SJCRH30 (cell line): ENCODE measurements at regions not wholly inside any gene's neighbourhood (a gene's known extent, or its start where the extent isn't known, plus 50 kb on each side); places are given as distances from the start of the nearest gene placed in this dataset.

Source experiments
- DNase-seq, 2 experiments: peaks; one replicate each; pipeline ENCODE4 v3.0.0-alpha.2; 2015 to 2020
- H3K27ac ChIP-seq: fragments of 250-450 bp; sonication (Bioruptor Pico); 2 replicates; pipeline ENCODE4 v1.5.1; 2020; ENCODE audit warnings: mild to moderate bottlenecking, moderate library complexity
- H3K27me3 ChIP-seq: fragments of 250-450 bp; sonication (Bioruptor Pico); 2 replicates; pipeline ENCODE4 v1.5.1; 2020; ENCODE audit warnings: mild to moderate bottlenecking, moderate library complexity
- H3K36me3 ChIP-seq: fragments of 250-450 bp; sonication (Bioruptor Pico); 2 replicates; pipeline ENCODE4 v1.5.1; 2020; ENCODE audit warnings: mild to moderate bottlenecking, moderate library complexity
- H3K4me1 ChIP-seq: fragments of 250-450 bp; sonication (Bioruptor Pico); 2 replicates; pipeline ENCODE4 v1.5.1; 2020; ENCODE audit warnings: mild to moderate bottlenecking, moderate library complexity
- H3K4me3 ChIP-seq: fragments of 250-450 bp; sonication (Bioruptor Pico); 2 replicates; pipeline ENCODE4 v1.5.1; 2020; ENCODE audit warnings: mild to moderate bottlenecking, moderate library complexity
- H3K9me3 ChIP-seq: fragments of 250-450 bp; sonication (Bioruptor Pico); replicated peaks from 2 replicates; pipeline ENCODE4 v1.5.1; 2020; ENCODE audit warnings: mild to moderate bottlenecking, moderate library complexity

GRCh38 chr7:19401461-19401860 is 256.2 kb upstream of the FERD3L start:
- H3K4me1 ChIP-seq = peaks cover 14% of the 10 kb centered on the region
- DNase-seq = no peak
- no peaks in the 10 kb centered on the region; the same call in 1 of the 2 replicates for H3K9me3 ChIP-seq
- no peak overlapping the region for H3K4me3 ChIP-seq
- H3K27ac ChIP-seq = no peak overlapping the region
- H3K27me3 ChIP-seq = no peaks in the 10 kb centered on the region
- H3K36me3 ChIP-seq = no peaks in the 10 kb centered on the region

GRCh38 chr7:19400758-19401254 is 255.6 kb upstream of the FERD3L start:
- Histone ChIP-seq H3K4me3 (no peak overlapping the region), H3K9me3 (no peaks in the 10 kb centered on the region; the same call in 1 of the 2 replicates), H3K27me3 (no peaks in the 10 kb centered on the region; the same call in 1 of the 2 replicates), H3K36me3 (no peaks in the 10 kb centered on the region), H3K27ac (no peak overlapping the region), H3K4me1 (peaks cover 13% of the 10 kb centered on the region)
- DNase-seq = no peak

- DNase-seq = no peak
These were observed 252.7 kb upstream of the FERD3L start for GRCh38 chr7:19397911-19398310.

GRCh38 chr7:19392246-19392645 is 247.0 kb upstream of the FERD3L start:
- DNase-seq = no peak
- Histone ChIP-seq H3K4me3 (no peak overlapping the region), H3K4me1 (no peaks in the 10 kb centered on the region), H3K27ac (no peak overlapping the region), H3K9me3 (no peaks in the 10 kb centered on the region), H3K27me3 (no peaks in the 10 kb centered on the region; the same call in 1 of the 2 replicates), H3K36me3 (no peaks in the 10 kb centered on the region)

More at GRCh38 chr7:19397911-19398310, 252.7 kb upstream of the FERD3L start:
- H3K36me3 ChIP-seq = no peaks in the 10 kb centered on the region
- no peak overlapping the region for H3K27ac ChIP-seq
- H3K9me3 ChIP-seq = no peaks in the 10 kb centered on the region
- H3K4me1 ChIP-seq = no peaks in the 10 kb centered on the region
- H3K27me3 ChIP-seq = no peaks in the 10 kb centered on the region; the same call in 1 of the 2 replicates
- H3K4me3 ChIP-seq = no peak overlapping the region

- H3K9me3 ChIP-seq = no peaks in the 10 kb centered on the region
- H3K4me1 ChIP-seq = no peaks in the 10 kb centered on the region
- no peak overlapping the region for H3K27ac ChIP-seq
- DNase-seq = no peak
- no peaks in the 10 kb centered on the region for H3K27me3 ChIP-seq
- no peaks in the 10 kb centered on the region for H3K36me3 ChIP-seq
- no peak overlapping the region for H3K4me3 ChIP-seq
These were observed 245.6 kb upstream of the FERD3L start for GRCh38 chr7:19390795-19391194.

- no peak overlapping the region for H3K27ac ChIP-seq
- H3K9me3 ChIP-seq = no peaks in the 10 kb centered on the region
- no peak for DNase-seq
- no peaks in the 10 kb centered on the region for H3K36me3 ChIP-seq
- H3K27me3 ChIP-seq = no peaks in the 10 kb centered on the region
- peaks cover 6% of the 10 kb centered on the region for H3K4me1 ChIP-seq
- no peak overlapping the region for H3K4me3 ChIP-seq
These were observed 236.1 kb upstream of the FERD3L start for GRCh38 chr7:19381321-19381720.

GRCh38 chr7:19378345-19378714 is 233.1 kb upstream of the FERD3L start:
- H3K36me3 ChIP-seq = no peaks in the 10 kb centered on the region
- no peak overlapping the region; the same call in 1 of the 2 replicates for H3K27ac ChIP-seq
- DNase-seq = no peak
- H3K27me3 ChIP-seq = no peaks in the 10 kb centered on the region
- H3K4me3 ChIP-seq = no peak overlapping the region; the same call in 1 of the 2 replicates
- peaks cover 3% of the 10 kb centered on the region; the same call in 1 of the 2 replicates for H3K9me3 ChIP-seq
- H3K4me1 ChIP-seq = peaks cover 6% of the 10 kb centered on the region

- no peaks in the 10 kb centered on the region for H3K27me3 ChIP-seq
- H3K4me1 ChIP-seq = peaks cover 6% of the 10 kb centered on the region
- peak overlapping the region; percentile 36 for H3K4me3 ChIP-seq
- H3K27ac ChIP-seq = no peak overlapping the region; the same call in 1 of the 2 replicates
- DNase-seq = peak; percentile 38 to 62
- H3K9me3 ChIP-seq = peaks cover 3% of the 10 kb centered on the region; the same call in 1 of the 2 replicates
- H3K36me3 ChIP-seq = no peaks in the 10 kb centered on the region
These were observed 232.6 kb upstream of the FERD3L start for GRCh38 chr7:19377611-19378344.

GRCh38 chr7:19376538-19376937 is 231.3 kb upstream of the FERD3L start:
- DNase-seq = no peak
- no peak overlapping the region for H3K4me3 ChIP-seq
- H3K9me3 ChIP-seq = peaks cover 3% of the 10 kb centered on the region; the same call in 1 of the 2 replicates
- no peaks in the 10 kb centered on the region for H3K36me3 ChIP-seq
- no peaks in the 10 kb centered on the region for H3K27me3 ChIP-seq
- no peak overlapping the region for H3K27ac ChIP-seq
- H3K4me1 ChIP-seq = peaks cover 6% of the 10 kb centered on the region

- peaks cover 3% of the 10 kb centered on the region; the same call in 1 of the 2 replicates for H3K9me3 ChIP-seq
- DNase-seq = no peak
- H3K36me3 ChIP-seq = no peaks in the 10 kb centered on the region
- H3K27me3 ChIP-seq = no peaks in the 10 kb centered on the region
- no peak overlapping the region for H3K4me3 ChIP-seq
- H3K27ac ChIP-seq = no peak overlapping the region
- peaks cover 6% of the 10 kb centered on the region for H3K4me1 ChIP-seq
These were observed 230.8 kb upstream of the FERD3L start for GRCh38 chr7:19375976-19376375.

GRCh38 chr7:19373334-19373733 is 228.1 kb upstream of the FERD3L start:
- no peaks in the 10 kb centered on the region for H3K27me3 ChIP-seq

GRCh38 chr7:19369806-19370205 is 224.6 kb upstream of the FERD3L start:
- DNase-seq = no peak
- H3K36me3 ChIP-seq = no peaks in the 10 kb centered on the region
- no peaks in the 10 kb centered on the region for H3K4me1 ChIP-seq

More at GRCh38 chr7:19373334-19373733, 228.1 kb upstream of the FERD3L start:
- H3K4me3 ChIP-seq = no peak overlapping the region
- no peaks in the 10 kb centered on the region for H3K36me3 ChIP-seq
- H3K4me1 ChIP-seq = peaks cover 6% of the 10 kb centered on the region
- H3K27ac ChIP-seq = no peak overlapping the region
- H3K9me3 ChIP-seq = peaks cover 3% of the 10 kb centered on the region; the same call in 1 of the 2 replicates
- no peak for DNase-seq

GRCh38 chr7:19369182-19369581 is 224.0 kb upstream of the FERD3L start:
- no peaks in the 10 kb centered on the region for H3K9me3 ChIP-seq
- no peak overlapping the region for H3K27ac ChIP-seq
- no peak overlapping the region for H3K4me3 ChIP-seq
- H3K4me1 ChIP-seq = no peaks in the 10 kb centered on the region
- H3K36me3 ChIP-seq = no peaks in the 10 kb centered on the region
- peaks cover 5% of the 10 kb centered on the region; the same call in 1 of the 2 replicates for H3K27me3 ChIP-seq
- no peak for DNase-seq

More at GRCh38 chr7:19369806-19370205, 224.6 kb upstream of the FERD3L start:
- Histone ChIP-seq H3K27me3 (peaks cover 5% of the 10 kb centered on the region; the same call in 1 of the 2 replicates), H3K4me3 (no peak overlapping the region), H3K27ac (no peak overlapping the region), H3K9me3 (no peaks in the 10 kb centered on the region)

- H3K36me3 ChIP-seq = no peaks in the 10 kb centered on the region
- peak in 1 of 2 experiments; percentile 5 for DNase-seq
- no peaks in the 10 kb centered on the region for H3K9me3 ChIP-seq
- no peaks in the 10 kb centered on the region for H3K4me1 ChIP-seq
- peaks cover 5% of the 10 kb centered on the region; the same call in 1 of the 2 replicates for H3K27me3 ChIP-seq
- no peak overlapping the region for H3K27ac ChIP-seq
- H3K4me3 ChIP-seq = no peak overlapping the region
These were observed 223.3 kb upstream of the FERD3L start for GRCh38 chr7:19368491-19368925.

- no peak overlapping the region for H3K4me3 ChIP-seq
- no peak overlapping the region for H3K27ac ChIP-seq
- no peaks in the 10 kb centered on the region for H3K4me1 ChIP-seq
- no peaks in the 10 kb centered on the region for H3K36me3 ChIP-seq
- DNase-seq = no peak
- H3K27me3 ChIP-seq = peaks cover 5% of the 10 kb centered on the region; the same call in 1 of the 2 replicates
- H3K9me3 ChIP-seq = no peaks in the 10 kb centered on the region
These were observed 219.7 kb upstream of the FERD3L start for GRCh38 chr7:19364950-19365349.
